ENCODE measurements at regions not wholly inside any gene's neighbourhood (a gene's known extent, or its start where the extent isn't known, plus 50 kb on each side); places are given as distances from the start of the nearest gene placed in this dataset.

- Histone ChIP-seq H3K9me3 (ENCODE audit: insufficient read depth, low read length) (no peaks in the 10 kb centered on the region), H2AFZ (ENCODE audit: low read depth, low read length, severe bottlenecking) (no peak overlapping the region), H4K20me1 (ENCODE audit: low read depth, low read length) (no peaks in the 10 kb centered on the region), H3K36me3 (ENCODE audit: low read length) (no peaks in the 10 kb centered on the region), H3K9ac (ENCODE audit: low read length) (no peak overlapping the region), H3K4me3 (ENCODE audit: insufficient read depth, low read length, poor library complexity, severe bottlenecking) (no peak overlapping the region), H3F3A (ENCODE audit: insufficient read depth) (no peaks in the 10 kb centered on the region), H3K27ac (ENCODE audit: low read depth, low read length) (no peak overlapping the region), H3K27me3 (ENCODE audit: low read length) (no peaks in the 10 kb centered on the region), H3K4me2 (ENCODE audit: low read depth, low read length, poor library complexity, severe bottlenecking) (no peak overlapping the region), H3K79me2 (ENCODE audit: insufficient read depth, low read length) (no peaks in the 10 kb centered on the region), H3K9me2 (replicated peaks; ENCODE audit: insufficient read depth, low read length) (no peaks in the 10 kb centered on the region)
- TF ChIP-seq, protein P1, sequence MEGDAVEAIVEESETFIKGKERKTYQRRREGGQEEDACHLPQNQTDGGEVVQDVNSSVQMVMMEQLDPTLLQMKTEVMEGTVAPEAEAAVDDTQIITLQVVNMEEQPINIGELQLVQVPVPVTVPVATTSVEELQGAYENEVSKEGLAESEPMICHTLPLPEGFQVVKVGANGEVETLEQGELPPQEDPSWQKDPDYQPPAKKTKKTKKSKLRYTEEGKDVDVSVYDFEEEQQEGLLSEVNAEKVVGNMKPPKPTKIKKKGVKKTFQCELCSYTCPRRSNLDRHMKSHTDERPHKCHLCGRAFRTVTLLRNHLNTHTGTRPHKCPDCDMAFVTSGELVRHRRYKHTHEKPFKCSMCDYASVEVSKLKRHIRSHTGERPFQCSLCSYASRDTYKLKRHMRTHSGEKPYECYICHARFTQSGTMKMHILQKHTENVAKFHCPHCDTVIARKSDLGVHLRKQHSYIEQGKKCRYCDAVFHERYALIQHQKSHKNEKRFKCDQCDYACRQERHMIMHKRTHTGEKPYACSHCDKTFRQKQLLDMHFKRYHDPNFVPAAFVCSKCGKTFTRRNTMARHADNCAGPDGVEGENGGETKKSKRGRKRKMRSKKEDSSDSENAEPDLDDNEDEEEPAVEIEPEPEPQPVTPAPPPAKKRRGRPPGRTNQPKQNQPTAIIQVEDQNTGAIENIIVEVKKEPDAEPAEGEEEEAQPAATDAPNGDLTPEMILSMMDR (IDR thresholded peaks at IDR 0.05; ENCODE audit: insufficient read depth, low read length, poor library complexity, severe bottlenecking) = no peak
These were observed 135.2 kb upstream of the C11orf58 start for GRCh38 chr11:16603245-16603644.

DNA sequence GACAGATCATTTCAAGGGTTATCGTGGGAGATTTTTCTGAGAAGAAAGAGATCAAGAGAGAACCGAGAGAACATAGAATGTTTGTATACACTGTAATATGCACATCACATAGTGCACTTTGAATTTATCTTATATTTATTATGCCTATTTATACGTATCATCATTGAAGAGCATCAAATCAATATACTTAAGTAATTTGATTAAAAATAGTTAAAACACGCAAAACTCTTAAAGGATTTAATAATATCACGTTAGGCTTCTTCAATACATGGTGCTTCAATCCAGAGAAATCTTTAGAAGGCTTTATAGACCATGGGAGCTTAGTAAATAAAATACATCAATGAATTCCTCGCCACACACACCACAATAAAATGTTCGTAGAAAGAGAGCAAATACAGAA lies 139.5 kb upstream of the C11orf58 start:
- TF ChIP-seq, protein P1 (IDR thresholded peaks at IDR 0.05; ENCODE audit: insufficient read depth, low read length, poor library complexity, severe bottlenecking) = no peak

DNA sequence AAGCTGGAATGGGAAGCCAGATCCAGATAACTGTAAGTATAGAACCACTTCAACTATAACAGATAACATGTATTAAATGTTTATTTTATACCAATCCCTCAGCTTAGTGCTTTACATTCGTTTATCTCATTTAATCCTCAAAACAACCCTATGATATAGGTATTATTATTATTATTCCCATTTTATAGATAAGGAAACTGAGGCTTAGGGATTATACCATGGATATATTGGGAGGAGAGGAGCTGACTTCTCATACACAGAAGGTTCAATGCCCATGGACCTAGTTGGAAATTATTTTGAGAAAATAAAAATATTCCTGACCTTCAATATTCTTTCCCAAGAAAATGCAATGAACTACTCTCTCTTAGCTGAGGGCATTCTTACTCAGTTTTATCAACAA lies 140.4 kb upstream of the C11orf58 start:
- no peak overlapping the region for H3K4me2 ChIP-seq (ENCODE audit: low read depth, low read length, poor library complexity, severe bottlenecking)
- H3K9me2 ChIP-seq (replicated peaks; ENCODE audit: insufficient read depth, low read length) = no peaks in the 10 kb centered on the region
- no peak overlapping the region for H3K4me3 ChIP-seq (ENCODE audit: insufficient read depth, low read length, poor library complexity, severe bottlenecking)
- H3K36me3 ChIP-seq (ENCODE audit: low read length) = no peaks in the 10 kb centered on the region
- H4K20me1 ChIP-seq (ENCODE audit: low read depth, low read length) = no peaks in the 10 kb centered on the region
- H2AFZ ChIP-seq (ENCODE audit: low read depth, low read length, severe bottlenecking) = no peak overlapping the region
- no peak overlapping the region for H3K27ac ChIP-seq (ENCODE audit: low read depth, low read length)
- H3K9ac ChIP-seq (ENCODE audit: low read length) = no peak overlapping the region
- no peaks in the 10 kb centered on the region for H3F3A ChIP-seq (ENCODE audit: insufficient read depth)
- H3K9me3 ChIP-seq (ENCODE audit: insufficient read depth, low read length) = no peaks in the 10 kb centered on the region
- H3K79me2 ChIP-seq (ENCODE audit: insufficient read depth, low read length) = no peaks in the 10 kb centered on the region
- no peaks in the 10 kb centered on the region for H3K27me3 ChIP-seq (ENCODE audit: low read length)
- TF ChIP-seq, protein P1 (IDR thresholded peaks at IDR 0.05; ENCODE audit: insufficient read depth, low read length, poor library complexity, severe bottlenecking) = no peak
- TF ChIP-seq EZH2phosphoT487 (conservative IDR thresholded peaks at IDR 0.05; ENCODE audit: low read length) = no peak

More for the DNA sequence above, 139.5 kb upstream of the C11orf58 start:
- Histone ChIP-seq H3F3A (ENCODE audit: insufficient read depth) (no peaks in the 10 kb centered on the region), H2AFZ (ENCODE audit: low read depth, low read length, severe bottlenecking) (no peak overlapping the region), H3K4me2 (ENCODE audit: low read depth, low read length, poor library complexity, severe bottlenecking) (no peak overlapping the region), H3K27me3 (ENCODE audit: low read length) (no peaks in the 10 kb centered on the region), H3K9ac (ENCODE audit: low read length) (no peak overlapping the region), H3K4me3 (ENCODE audit: insufficient read depth, low read length, poor library complexity, severe bottlenecking) (no peak overlapping the region), H4K20me1 (ENCODE audit: low read depth, low read length) (no peaks in the 10 kb centered on the region), H3K9me3 (ENCODE audit: insufficient read depth, low read length) (no peaks in the 10 kb centered on the region), H3K9me2 (replicated peaks; ENCODE audit: insufficient read depth, low read length) (no peaks in the 10 kb centered on the region), H3K79me2 (ENCODE audit: insufficient read depth, low read length) (no peaks in the 10 kb centered on the region), H3K36me3 (ENCODE audit: low read length) (no peaks in the 10 kb centered on the region), H3K27ac (ENCODE audit: low read depth, low read length) (no peak overlapping the region)

DNA sequence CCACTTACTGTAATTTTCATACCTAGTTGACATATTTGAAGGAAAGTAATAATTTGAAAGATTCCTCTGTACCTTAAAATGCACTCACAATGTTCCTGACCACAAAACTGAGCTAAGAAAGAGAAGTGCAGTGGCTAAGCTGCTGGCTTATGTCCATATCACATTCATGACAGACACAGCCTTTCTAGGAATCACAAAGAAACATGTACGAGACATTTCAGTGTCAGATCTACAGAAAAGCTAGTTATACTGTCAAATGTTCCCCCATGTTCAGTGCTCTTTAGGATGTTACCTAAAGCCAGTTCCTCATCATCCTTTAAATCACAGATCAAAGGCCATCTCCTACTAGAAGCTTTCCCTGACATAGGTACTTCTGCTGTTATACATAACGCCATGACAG lies 142.2 kb upstream of the C11orf58 start:
- Histone ChIP-seq H3K9me3 (ENCODE audit: insufficient read depth, low read length) (no peaks in the 10 kb centered on the region), H3K9ac (ENCODE audit: low read length) (no peak overlapping the region), H3F3A (ENCODE audit: insufficient read depth) (no peaks in the 10 kb centered on the region), H3K27me3 (ENCODE audit: low read length) (no peaks in the 10 kb centered on the region), H3K79me2 (ENCODE audit: insufficient read depth, low read length) (no peaks in the 10 kb centered on the region), H3K27ac (ENCODE audit: low read depth, low read length) (no peak overlapping the region), H4K20me1 (ENCODE audit: low read depth, low read length) (no peaks in the 10 kb centered on the region), H2AFZ (ENCODE audit: low read depth, low read length, severe bottlenecking) (no peak overlapping the region), H3K36me3 (ENCODE audit: low read length) (no peaks in the 10 kb centered on the region), H3K9me2 (replicated peaks; ENCODE audit: insufficient read depth, low read length) (no peaks in the 10 kb centered on the region), H3K4me2 (ENCODE audit: low read depth, low read length, poor library complexity, severe bottlenecking) (no peak overlapping the region), H3K4me3 (ENCODE audit: insufficient read depth, low read length, poor library complexity, severe bottlenecking) (no peak overlapping the region)
- TF ChIP-seq, protein P1 (IDR thresholded peaks at IDR 0.05; ENCODE audit: insufficient read depth, low read length, poor library complexity, severe bottlenecking) = no peak
- TF ChIP-seq EZH2phosphoT487 (conservative IDR thresholded peaks at IDR 0.05; ENCODE audit: low read length) = no peak

Measured in SU-DHL-6 (cell line).